ENCODE measurements at regions not wholly inside any gene's neighbourhood (a gene's known extent, or its start where the extent isn't known, plus 50 kb on each side); places are given as distances from the start of the nearest gene placed in this dataset.

DNA sequence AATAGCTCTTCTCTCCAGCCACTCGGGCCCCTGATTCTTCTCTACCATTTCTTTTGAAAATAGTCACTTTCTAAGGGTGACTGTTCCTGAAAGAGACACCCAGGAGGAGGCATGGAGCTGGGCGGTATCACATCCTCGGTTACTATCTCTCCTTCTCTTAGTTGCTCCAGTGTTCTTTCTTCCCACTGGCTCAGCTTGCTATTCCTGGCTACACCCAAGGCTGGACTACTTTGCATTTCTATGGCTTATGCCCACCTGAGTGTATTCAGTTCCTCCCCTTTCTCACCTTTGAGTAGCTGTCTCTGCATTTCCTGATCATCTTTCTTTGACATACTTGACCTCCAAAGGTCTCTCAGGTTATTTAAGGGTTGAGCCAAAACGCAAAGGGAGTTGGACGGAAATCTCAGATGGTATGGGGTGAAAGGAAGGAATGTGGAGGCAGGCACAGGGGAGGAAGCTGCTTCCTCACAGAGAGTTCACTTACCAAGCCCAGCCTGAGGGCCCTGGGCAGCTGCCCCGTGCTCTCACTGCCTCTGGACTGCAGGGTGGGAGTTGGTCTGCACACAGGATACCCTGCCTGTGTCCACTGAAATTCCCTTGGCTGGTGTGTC is 155.7 kb downstream of the SNX19 start:
- TF ChIP-seq, protein P1, sequence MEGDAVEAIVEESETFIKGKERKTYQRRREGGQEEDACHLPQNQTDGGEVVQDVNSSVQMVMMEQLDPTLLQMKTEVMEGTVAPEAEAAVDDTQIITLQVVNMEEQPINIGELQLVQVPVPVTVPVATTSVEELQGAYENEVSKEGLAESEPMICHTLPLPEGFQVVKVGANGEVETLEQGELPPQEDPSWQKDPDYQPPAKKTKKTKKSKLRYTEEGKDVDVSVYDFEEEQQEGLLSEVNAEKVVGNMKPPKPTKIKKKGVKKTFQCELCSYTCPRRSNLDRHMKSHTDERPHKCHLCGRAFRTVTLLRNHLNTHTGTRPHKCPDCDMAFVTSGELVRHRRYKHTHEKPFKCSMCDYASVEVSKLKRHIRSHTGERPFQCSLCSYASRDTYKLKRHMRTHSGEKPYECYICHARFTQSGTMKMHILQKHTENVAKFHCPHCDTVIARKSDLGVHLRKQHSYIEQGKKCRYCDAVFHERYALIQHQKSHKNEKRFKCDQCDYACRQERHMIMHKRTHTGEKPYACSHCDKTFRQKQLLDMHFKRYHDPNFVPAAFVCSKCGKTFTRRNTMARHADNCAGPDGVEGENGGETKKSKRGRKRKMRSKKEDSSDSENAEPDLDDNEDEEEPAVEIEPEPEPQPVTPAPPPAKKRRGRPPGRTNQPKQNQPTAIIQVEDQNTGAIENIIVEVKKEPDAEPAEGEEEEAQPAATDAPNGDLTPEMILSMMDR (IDR thresholded peaks at IDR 0.05): no peak
- no peak for TF ChIP-seq EP300 (IDR thresholded peaks at IDR 0.05)
- TF ChIP-seq POLR2A (IDR thresholded peaks at IDR 0.05): no peak

Measured in ovary (tissue), 3 donors.